ENCODE measurements at regions not wholly inside any gene's neighbourhood (a gene's known extent, or its start where the extent isn't known, plus 50 kb on each side); places are given as distances from the start of the nearest gene placed in this dataset.

DNA sequence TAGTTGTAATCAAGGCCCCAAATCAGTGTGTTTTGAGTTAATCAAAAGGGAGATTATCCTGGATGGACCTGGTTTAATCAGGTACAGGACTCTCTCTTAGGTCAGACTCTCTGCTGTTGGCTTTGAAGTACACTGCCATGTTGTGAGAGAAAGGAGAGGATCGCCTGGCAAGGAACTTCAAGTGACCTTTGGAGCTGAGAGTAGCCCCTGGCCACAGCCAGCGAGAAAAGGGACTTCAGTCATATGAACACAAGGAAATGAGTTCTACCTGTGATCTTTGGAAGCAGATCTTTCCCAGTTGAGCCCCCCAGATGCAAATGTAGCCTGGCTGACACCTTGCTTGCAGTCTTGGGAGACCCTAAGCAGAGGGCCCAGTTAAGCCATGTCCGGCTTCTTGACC is 68.3 kb upstream of the CPM start:
- Histone ChIP-seq H3K4me2 (ENCODE audit: low read length) (no peak overlapping the region), H3K9ac (ENCODE audit: low read length) (no peak overlapping the region), H4K20me1 (ENCODE audit: insufficient read depth) (no peaks in the 10 kb centered on the region), H3K27ac (ENCODE audit: low read length) (no peak overlapping the region), H3K9me3 (ENCODE audit: low read length) (no peaks in the 10 kb centered on the region), H2AFZ (ENCODE audit: low read depth, low read length) (no peak overlapping the region), H3K36me3 (ENCODE audit: insufficient read depth, low read length) (no peaks in the 10 kb centered on the region), H3K9me2 (ENCODE audit: insufficient read depth, low read length) (no peaks in the 10 kb centered on the region), H3K27me3 (ENCODE audit: insufficient read depth, low read depth, low read length) (peaks cover 13% of the 10 kb centered on the region), H3F3A (ENCODE audit: insufficient read depth, low read length, poor library complexity, severe bottlenecking) (no peaks in the 10 kb centered on the region), H3K4me3 (ENCODE audit: low read length) (no peak overlapping the region), H3K79me2 (replicated peaks; ENCODE audit: insufficient read depth, low read length) (no peaks in the 10 kb centered on the region)
- TF ChIP-seq REST (IDR thresholded peaks at IDR 0.05; ENCODE audit: borderline replicate concordance) (no peak), EZH2 (IDR thresholded peaks at IDR 0.05; ENCODE audit: borderline replicate concordance, insufficient read depth, low read length, poor library complexity, severe bottlenecking) (no peak), TAF1 (IDR thresholded peaks at IDR 0.05; ENCODE audit: low read depth) (no peak), EP300 (conservative IDR thresholded peaks at IDR 0.05; ENCODE audit: poor library complexity, severe bottlenecking) (no peak), SMC3 (conservative IDR thresholded peaks at IDR 0.05; ENCODE audit: poor library complexity) (no peak), CTCF (IDR thresholded peaks at IDR 0.05; ENCODE audit: poor library complexity, severe bottlenecking) (no peak), RAD21 (conservative IDR thresholded peaks at IDR 0.05) (no peak), MXI1 (conservative IDR thresholded peaks at IDR 0.05; ENCODE audit: poor library complexity, severe bottlenecking) (no peak), POLR2AphosphoS5 (IDR thresholded peaks at IDR 0.05) (no peak)

DNA sequence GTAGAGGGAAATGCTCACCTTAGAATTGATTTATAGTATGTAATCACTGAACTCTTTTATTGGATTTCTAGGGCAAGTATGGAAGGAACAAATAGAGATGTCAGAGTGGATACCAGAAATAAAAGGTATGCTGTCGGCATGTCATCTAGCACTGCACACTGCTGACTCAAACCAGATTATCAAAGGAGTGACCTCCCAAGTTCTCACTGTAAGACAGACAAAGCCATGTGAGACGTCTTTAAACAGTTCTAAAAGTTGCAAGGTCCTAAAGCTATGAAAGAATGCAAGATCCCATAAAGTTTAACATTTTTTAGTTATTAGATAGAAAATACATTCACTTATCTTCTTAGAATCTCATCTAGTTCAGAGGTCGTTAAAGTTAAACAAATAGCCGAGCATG is 70.0 kb upstream of the CPM start:
- Histone ChIP-seq H4K20me1 (ENCODE audit: insufficient read depth) (no peaks in the 10 kb centered on the region), H3K9me2 (ENCODE audit: insufficient read depth, low read length) (no peaks in the 10 kb centered on the region), H3K36me3 (ENCODE audit: insufficient read depth, low read length) (no peaks in the 10 kb centered on the region), H3F3A (ENCODE audit: insufficient read depth, low read length, poor library complexity, severe bottlenecking) (no peaks in the 10 kb centered on the region), H3K9ac (ENCODE audit: low read length) (no peak overlapping the region), H3K4me2 (ENCODE audit: low read length) (no peak overlapping the region), H3K27ac (ENCODE audit: low read length) (no peak overlapping the region), H3K9me3 (ENCODE audit: low read length) (no peaks in the 10 kb centered on the region), H3K4me3 (ENCODE audit: low read length) (no peak overlapping the region), H3K79me2 (replicated peaks; ENCODE audit: insufficient read depth, low read length) (no peaks in the 10 kb centered on the region), H3K27me3 (ENCODE audit: insufficient read depth, low read depth, low read length) (peaks cover 26% of the 10 kb centered on the region), H2AFZ (ENCODE audit: low read depth, low read length) (no peak overlapping the region)
- no peak for TF ChIP-seq EP300 (conservative IDR thresholded peaks at IDR 0.05; ENCODE audit: poor library complexity, severe bottlenecking)
- no peak for TF ChIP-seq EZH2 (IDR thresholded peaks at IDR 0.05; ENCODE audit: borderline replicate concordance, insufficient read depth, low read length, poor library complexity, severe bottlenecking)
- no peak for TF ChIP-seq SMC3 (conservative IDR thresholded peaks at IDR 0.05; ENCODE audit: poor library complexity)
- no peak for TF ChIP-seq REST (IDR thresholded peaks at IDR 0.05; ENCODE audit: borderline replicate concordance)
- no peak for TF ChIP-seq POLR2AphosphoS5 (IDR thresholded peaks at IDR 0.05)

Data from neural cell (in vitro differentiated cells).